Stimulated activated CD8-positive, alpha-beta memory T cell treated with anti-CD3 and anti-CD28 coated beads, Interleukin-15, amount 100 ng/mL, for 24 hours (primary cell): ENCODE measurements at regions not wholly inside any gene's neighbourhood (a gene's known extent, or its start where the extent isn't known, plus 50 kb on each side); places are given as distances from the start of the nearest gene placed in this dataset.
"Not testable (repeated sequence)": the region's sequence is repeated elsewhere in the genome, so short reads cannot be mapped to it uniquely, and the experiment has no call there.

Experiments used
- DNase-seq: peaks from one replicate; pipeline ENCODE4 v3.0.0-alpha.2; 2020; ENCODE audit warnings: low read depth

- DNase-seq = no peak
Observed at GRCh38 chr6:22208026-22208425, 88.8 kb downstream of the PRL start.

- DNase-seq = no peak
Observed at GRCh38 chr6:22214314-22214713, 82.5 kb downstream of the PRL start.

GRCh38 chr6:22215474-22215873 is 81.4 kb downstream of the PRL start:
- DNase-seq = not testable (repeated sequence)

- no peak for DNase-seq
Observed at GRCh38 chr6:22218410-22218809, 78.4 kb downstream of the PRL start.

GRCh38 chr6:22219925-22220324 is 76.9 kb downstream of the PRL start:
- no peak for DNase-seq

GRCh38 chr6:22221211-22221610 is 75.6 kb downstream of the PRL start:
- DNase-seq = no peak

GRCh38 chr6:22221630-22222029 is 75.2 kb downstream of the PRL start:
- DNase-seq = no peak

GRCh38 chr6:22222469-22222868 is 74.4 kb downstream of the PRL start:
- DNase-seq = no peak

- no peak for DNase-seq
Observed at GRCh38 chr6:22227824-22228610, 68.8 kb downstream of the PRL start.

- no peak for DNase-seq
Observed at GRCh38 chr6:22231050-22231449, 65.8 kb downstream of the PRL start.

- no peak for DNase-seq
Observed at GRCh38 chr6:22231616-22232015, 65.2 kb downstream of the PRL start.

- DNase-seq = no peak
Observed at GRCh38 chr6:22236626-22237414, 60.0 kb downstream of the PRL start.
